B cell (primary cell): ENCODE measurements at regions not wholly inside any gene's neighbourhood (a gene's known extent, or its start where the extent isn't known, plus 50 kb on each side); places are given as distances from the start of the nearest gene placed in this dataset.

ENCODE experiments used
- ATAC-seq: fragments of 200-7000 bp; cut with Tn5 transposase; one replicate; pipeline ENCODE4 v1.10.0; 2021; ENCODE audit warnings: low read depth, mild to moderate bottlenecking, moderate number of reproducible peaks, moderate library complexity
- CTCF ChIA-PET: fragments of 350-600 bp; sonication (Branson Sonifier 250); formaldehyde crosslinking; loops from one replicate; lab custom pipeline; 2021; ENCODE audit warnings: antibody characterized with exemption, inconsistent platforms; lab: Charles Lee
- POLR2A ChIA-PET: fragments of 350-600 bp; sonication (Branson Sonifier 250); formaldehyde crosslinking; loops from one replicate; lab custom pipeline; 2021; ENCODE audit warnings: antibody characterized with exemption; lab: Charles Lee
- DNase-seq: peaks from one replicate; pipeline ENCODE4 v3.0.0; 2013
- H2AFZ ChIP-seq: 2 replicates; pipeline ENCODE4 v1.6.1; 2012; ENCODE audit warnings: mild to moderate bottlenecking, low read depth, low read length; ENCODE audit not compliant: insufficient read depth, poor library complexity, severe bottlenecking
- H3K27ac ChIP-seq, 2 donors: 1 replicate in 1 of 2; 2 replicates in 1 of 2; pipeline ENCODE4 v1.5.1; 2012 to 2013; ENCODE audit warnings: low read length in 2 of 2, mild to moderate bottlenecking in 2 of 2, moderate library complexity in 1 of 2
- H3K27me3 ChIP-seq, 4 experiments: fragments of 200-600 bp in 1 of 4; sonication (generic) in 1 of 4; replicated peaks in 1 of 4; 1 replicate in 2 of 4; 2 replicates in 2 of 4; pipeline versions ENCODE4 v1.6.1 to v1.7.0; 2013 to 2016; ENCODE audit warnings: low read length in 3 of 4, mild to moderate bottlenecking in 2 of 4, mixed read lengths in 1 of 4, moderate library complexity in 1 of 4; ENCODE audit not compliant: insufficient read depth in 4 of 4, control insufficient read depth in 3 of 4; ENCODE audit errors: control extremely low read depth in 1 of 4
- H3K36me3 ChIP-seq, 2 experiments: replicated peaks in 1 of 2; 1 replicate in 1 of 2; 2 replicates in 1 of 2; pipeline versions ENCODE4 v1.6.1 to v1.7.1; 2013; ENCODE audit warnings: low read length in 1 of 2; ENCODE audit not compliant: insufficient read depth in 2 of 2, control insufficient read depth in 1 of 2; ENCODE audit errors: control extremely low read depth in 1 of 2, extremely low read depth in 1 of 2
- H3K4me1 ChIP-seq, 2 donors: fragments of 200-600 bp in 1 of 2; sonication (generic) in 1 of 2; 1 replicate in 1 of 2; 2 replicates in 1 of 2; pipeline versions ENCODE4 v1.5.1 to v1.6.1; 2013 to 2017; ENCODE audit warnings: low read length in 2 of 2; ENCODE audit not compliant: control insufficient read depth in 2 of 2, insufficient read depth in 2 of 2
- H3K4me2 ChIP-seq: replicated peaks from 2 replicates; pipeline ENCODE3; 2012; ENCODE audit warnings: mild to moderate bottlenecking, low read depth, low read length; ENCODE audit not compliant: poor library complexity, severe bottlenecking
- H3K4me3 ChIP-seq, 5 experiments: fragments of 200-600 bp in 1 of 5; sonication (generic) in 1 of 5; 1 replicate in 3 of 5; 2 replicates in 2 of 5; pipeline versions ENCODE4 v1.5.1 to v1.7.0; 2011 to 2016; ENCODE audit warnings: low read length in 4 of 5, mild to moderate bottlenecking in 4 of 5, low read depth in 2 of 5, control low read depth in 1 of 5, moderate library complexity in 1 of 5; ENCODE audit not compliant: insufficient read depth in 1 of 5; ENCODE audit errors: control extremely low read depth in 1 of 5, extremely low read depth in 1 of 5
- H3K79me2 ChIP-seq: fragments of 200-600 bp; sonication (generic); one replicate; pipeline ENCODE4 v1.6.0; 2016; ENCODE audit warnings: low read length; ENCODE audit not compliant: control insufficient read depth, insufficient read depth
- H3K9ac ChIP-seq: fragments of 200-600 bp; sonication (generic); 2 replicates; pipeline ENCODE4 v1.6.1; 2017; ENCODE audit warnings: mild to moderate bottlenecking, low read length, moderate library complexity
- H3K9me3 ChIP-seq, 3 donors: one replicate each; pipeline versions ENCODE4 v1.6.1 to v1.7.1; 2013; ENCODE audit warnings: low read length in 2 of 3; ENCODE audit not compliant: control insufficient read depth in 2 of 3, insufficient read depth in 1 of 3; ENCODE audit errors: control extremely low read depth in 1 of 3
- H4K20me1 ChIP-seq: 2 replicates; pipeline ENCODE4 v1.6.0; 2012; ENCODE audit warnings: mild to moderate bottlenecking, low read length; ENCODE audit not compliant: insufficient read depth, control insufficient read depth, poor library complexity, severe bottlenecking
- H3K27ac Mint-ChIP-seq: one replicate; pipeline ENCODE4 v1.8.0; 2021; ENCODE audit warnings: mixed read lengths
- H3K27me3 Mint-ChIP-seq: one replicate; pipeline ENCODE4 v1.8.0; 2021; ENCODE audit warnings: mixed read lengths
- H3K4me1 Mint-ChIP-seq: one replicate; pipeline ENCODE4 v1.8.0; 2021; ENCODE audit warnings: mixed read lengths
- H3K4me3 Mint-ChIP-seq: one replicate; pipeline ENCODE4 v1.8.0; 2021; ENCODE audit warnings: mixed read lengths
- H3K9me3 Mint-ChIP-seq: one replicate; pipeline ENCODE4 v1.8.0; 2022; ENCODE audit warnings: mixed read lengths; ENCODE audit not compliant: insufficient read depth
- CTCF ChIP-seq: fragments of 200-600 bp; IDR thresholded peaks from one replicate; pipeline ENCODE4 v1.8.0; 2022; ENCODE audit warnings: antibody characterized with exemption, mild to moderate bottlenecking
- EZH2 ChIP-seq: IDR thresholded peaks from 2 replicates; pipeline ENCODE4 v1.6.1; 2012; ENCODE audit warnings: borderline replicate concordance, low read depth, mild to moderate bottlenecking, moderate library complexity, low read length; ENCODE audit not compliant: insufficient read depth, poor library complexity, severe bottlenecking
- WGBS: methylation state at CpG from one replicate; pipeline ENCODE4 v1.1.5; 2013; ENCODE audit warnings: missing lambda C conversion rate; ENCODE audit not compliant: insufficient coverage; 5-methylcytosine and 5-hydroxymethylcytosine counted together
- intact Hi-C: fragments of 100-400 bp; cut with micrococcal nuclease; formaldehyde crosslinking; loops from one replicate; pipeline ENCODE4 v1.10.0; 2022

GRCh38 chr4:3385711-3386420, 55.9 kb upstream of the HGFAC start:
- ATAC-seq (no peak), DNase-seq (no peak)
- H3K27me3 ChIP-seq: peaks cover 0 to 13% (median 3%) of the 10 kb centered on the region in 4 experiments
- POLR2A ChIA-PET: no interaction called here
- H3K4me3 Mint-ChIP-seq: peak overlapping the region; percentile 43
- H3K9me3 ChIP-seq: peaks cover 0 to 9% (median 3%) of the 10 kb centered on the region in 3 donors
- peaks cover 48% of the 10 kb centered on the region for H3K4me1 Mint-ChIP-seq
- no peak overlapping the region for H3K4me3 ChIP-seq
- no peak for TF ChIP-seq CTCF
- TF ChIP-seq EZH2: no peak
- H2AFZ ChIP-seq: peak overlapping the region; percentile 55
- no peaks in the 10 kb centered on the region for H3K36me3 ChIP-seq
- peak overlapping the region; percentile 18 for H3K27ac Mint-ChIP-seq
- peaks cover 37 to 52% of the 10 kb centered on the region in 2 donors for H3K4me1 ChIP-seq
- H3K9ac ChIP-seq: no peak overlapping the region
- WGBS: 96% methylated on average over 20 of the region's 21 CpGs
- H3K27ac ChIP-seq: no peak overlapping the region
- no peaks in the 10 kb centered on the region for H4K20me1 ChIP-seq
- H3K79me2 ChIP-seq: no peaks in the 10 kb centered on the region
- peak overlapping the region; percentile 48 for H3K4me2 ChIP-seq
- H3K9me3 Mint-ChIP-seq: peaks cover 5% of the 10 kb centered on the region
- peaks cover 5% of the 10 kb centered on the region for H3K27me3 Mint-ChIP-seq
- CTCF ChIA-PET: interaction anchor here (1.4 kb wide), 1 partner anchor 19 kb away, joined by 3 read pairs; no protein-coding TSS in a partner anchor
- intact Hi-C loops: loop anchor here (2.0 to 5.0 kb wide), 2 partner anchors 13 to 96 kb away; no protein-coding TSS in a partner anchor

- Histone ChIP-seq H2AFZ (no peak overlapping the region), H3K9me3 (peaks cover 0 to 3% (median 3%) of the 10 kb centered on the region in 3 donors), H3K36me3 (no peaks in the 10 kb centered on the region), H4K20me1 (no peaks in the 10 kb centered on the region), H3K4me1 (peaks cover 37 to 52% of the 10 kb centered on the region in 2 donors), H3K9ac (no peak overlapping the region), H3K27me3 (peaks cover 0 to 16% (median 3%) of the 10 kb centered on the region in 4 experiments), H3K79me2 (no peaks in the 10 kb centered on the region), H3K4me2 (no peak overlapping the region), H3K27ac (no peak overlapping the region), H3K4me3 (no peak overlapping the region)
- ChIA-PET POLR2A (interaction anchor here (1.4 kb wide), 1 partner anchor 15 kb away, joined by 3 read pairs; no protein-coding TSS in a partner anchor), CTCF (interaction anchor here (0.7 to 1.4 kb wide), 4 partner anchors 16 to 94 kb away, joined by 3 to 4 read pairs (median 4); no protein-coding TSS in a partner anchor)
- H3K27ac Mint-ChIP-seq: no peak overlapping the region
- H3K9me3 Mint-ChIP-seq: no peaks in the 10 kb centered on the region
- no peak overlapping the region for H3K4me3 Mint-ChIP-seq
- TF ChIP-seq EZH2 (no peak), CTCF (no peak)
- no peak for DNase-seq
- peaks cover 48% of the 10 kb centered on the region for H3K4me1 Mint-ChIP-seq
- WGBS: 95% methylated on average over 7 of the region's 9 CpGs
- intact Hi-C loops: loop anchor here (2.0 to 5.0 kb wide), 2 partner anchors 14 to 96 kb away; no protein-coding TSS in a partner anchor
- H3K27me3 Mint-ChIP-seq: peaks cover 5% of the 10 kb centered on the region
- no peak for ATAC-seq
Observed at GRCh38 chr4:3386526-3386925, 55.2 kb upstream of the HGFAC start.
